ENCODE measurements at regions not wholly inside any gene's neighbourhood (a gene's known extent, or its start where the extent isn't known, plus 50 kb on each side); places are given as distances from the start of the nearest gene placed in this dataset.

GRCh38 chr4:22986262-22986661 lies 293.5 kb downstream of the GBA3 start:
- H3K79me2 ChIP-seq (ENCODE audit: insufficient read depth, low read length), result no peaks in the 10 kb centered on the region
- TF ChIP-seq CTCF (conservative IDR thresholded peaks at IDR 0.05; ENCODE audit: low read length) (no peak), EZH2phosphoT487 (IDR thresholded peaks at IDR 0.05; ENCODE audit: borderline replicate concordance) (no peak)
- H3K36me3 ChIP-seq (ENCODE audit: insufficient read depth, low read length), result no peaks in the 10 kb centered on the region
- H3K4me2 ChIP-seq (ENCODE audit: low read depth, low read length, poor library complexity, severe bottlenecking), result no peak overlapping the region
- H3K4me1 ChIP-seq (ENCODE audit: insufficient read depth, low read length, poor library complexity, severe bottlenecking), result no peaks in the 10 kb centered on the region
- no peak overlapping the region for H3K9ac ChIP-seq (ENCODE audit: low read depth, low read length, poor library complexity, severe bottlenecking)
- no peaks in the 10 kb centered on the region for H3K27me3 ChIP-seq (ENCODE audit: insufficient read depth, low read length, poor library complexity, severe bottlenecking)
- H4K20me1 ChIP-seq (ENCODE audit: insufficient read depth, low read length, poor library complexity, severe bottlenecking), result no peaks in the 10 kb centered on the region
- H2AFZ ChIP-seq (ENCODE audit: low read length), result no peak overlapping the region
- no peak overlapping the region for H3K4me3 ChIP-seq (ENCODE audit: low read length, poor library complexity, severe bottlenecking)
- H3K9me3 ChIP-seq (ENCODE audit: insufficient read depth, low read depth, low read length), result no peaks in the 10 kb centered on the region
- no peaks in the 10 kb centered on the region for H3K9me2 ChIP-seq (replicated peaks; ENCODE audit: low read depth, low read length)
- no peaks in the 10 kb centered on the region for H3F3A ChIP-seq (ENCODE audit: low read depth)

GRCh38 chr4:22984390-22984789 lies 291.7 kb downstream of the GBA3 start:
- Histone ChIP-seq H3F3A (ENCODE audit: low read depth) (no peaks in the 10 kb centered on the region), H3K4me1 (ENCODE audit: insufficient read depth, low read length, poor library complexity, severe bottlenecking) (no peaks in the 10 kb centered on the region), H2AFZ (ENCODE audit: low read length) (no peak overlapping the region), H3K79me2 (ENCODE audit: insufficient read depth, low read length) (no peaks in the 10 kb centered on the region), H3K9me3 (ENCODE audit: insufficient read depth, low read depth, low read length) (no peaks in the 10 kb centered on the region), H3K9ac (ENCODE audit: low read depth, low read length, poor library complexity, severe bottlenecking) (no peak overlapping the region), H4K20me1 (ENCODE audit: insufficient read depth, low read length, poor library complexity, severe bottlenecking) (no peaks in the 10 kb centered on the region), H3K27me3 (ENCODE audit: insufficient read depth, low read length, poor library complexity, severe bottlenecking) (no peaks in the 10 kb centered on the region), H3K9me2 (replicated peaks; ENCODE audit: low read depth, low read length) (no peaks in the 10 kb centered on the region), H3K36me3 (ENCODE audit: insufficient read depth, low read length) (no peaks in the 10 kb centered on the region), H3K4me3 (ENCODE audit: low read length, poor library complexity, severe bottlenecking) (no peak overlapping the region), H3K4me2 (ENCODE audit: low read depth, low read length, poor library complexity, severe bottlenecking) (no peak overlapping the region)
- TF ChIP-seq EZH2phosphoT487 (IDR thresholded peaks at IDR 0.05; ENCODE audit: borderline replicate concordance), result no peak
- no peak for TF ChIP-seq CTCF (conservative IDR thresholded peaks at IDR 0.05; ENCODE audit: low read length)

- Histone ChIP-seq H3K4me1 (ENCODE audit: insufficient read depth, low read length, poor library complexity, severe bottlenecking) (no peaks in the 10 kb centered on the region), H3K79me2 (ENCODE audit: insufficient read depth, low read length) (no peaks in the 10 kb centered on the region), H3K4me3 (ENCODE audit: low read length, poor library complexity, severe bottlenecking) (no peak overlapping the region), H3K27me3 (ENCODE audit: insufficient read depth, low read length, poor library complexity, severe bottlenecking) (no peaks in the 10 kb centered on the region), H3F3A (ENCODE audit: low read depth) (no peaks in the 10 kb centered on the region), H3K36me3 (ENCODE audit: insufficient read depth, low read length) (no peaks in the 10 kb centered on the region), H3K9me2 (replicated peaks; ENCODE audit: low read depth, low read length) (no peaks in the 10 kb centered on the region), H4K20me1 (ENCODE audit: insufficient read depth, low read length, poor library complexity, severe bottlenecking) (no peaks in the 10 kb centered on the region), H2AFZ (ENCODE audit: low read length) (no peak overlapping the region), H3K9ac (ENCODE audit: low read depth, low read length, poor library complexity, severe bottlenecking) (no peak overlapping the region), H3K9me3 (ENCODE audit: insufficient read depth, low read depth, low read length) (no peaks in the 10 kb centered on the region; the same call in 1 of the 2 replicates), H3K4me2 (ENCODE audit: low read depth, low read length, poor library complexity, severe bottlenecking) (no peak overlapping the region)
- TF ChIP-seq CTCF (conservative IDR thresholded peaks at IDR 0.05; ENCODE audit: low read length) (no peak), EZH2phosphoT487 (IDR thresholded peaks at IDR 0.05; ENCODE audit: borderline replicate concordance) (no peak)
Observed at GRCh38 chr4:22978656-22979055, 285.9 kb downstream of the GBA3 start.
